ENCODE measurements at regions not wholly inside any gene's neighbourhood (a gene's known extent, or its start where the extent isn't known, plus 50 kb on each side); places are given as distances from the start of the nearest gene placed in this dataset.

DNA sequence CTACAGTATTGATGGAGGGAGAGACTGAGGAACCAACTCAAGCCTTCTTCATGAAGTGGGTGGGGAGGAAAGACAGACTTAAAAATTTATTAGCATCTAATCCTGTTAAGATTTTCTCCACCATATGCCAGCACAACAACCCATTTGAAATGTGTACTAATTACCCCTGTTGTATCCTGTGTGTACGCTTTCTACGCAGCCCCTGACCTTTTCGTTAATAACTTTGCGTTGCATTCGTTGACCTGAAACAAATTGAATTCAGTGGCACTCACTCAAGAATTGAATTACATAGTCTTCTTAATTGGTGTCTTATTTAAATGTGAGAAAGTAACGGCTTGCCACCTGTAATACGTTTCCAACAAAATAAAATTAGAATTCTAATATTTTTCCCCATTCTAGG, 113.9 kb downstream of the LINC00237 start:
- Histone ChIP-seq H2AK5ac (ENCODE audit: low read length, severe bottlenecking) (no peak overlapping the region), H3K4me3 (ENCODE audit: insufficient read depth in 1 of 2, low read depth in 1 of 2, low read length in 2 of 2) (no peak overlapping the region), H3K18ac (ENCODE audit: low read depth in 1 of 2, low read length in 2 of 2) (no peak overlapping the region), H3K4me2 (ENCODE audit: low read length, poor library complexity, severe bottlenecking) (no peak overlapping the region), H3K4ac (ENCODE audit: low read depth in 1 of 2, low read length in 2 of 2) (no peak overlapping the region), H2AFZ (ENCODE audit: low read depth, low read length) (no peak overlapping the region), H3K9me3 (ENCODE audit: control insufficient read depth, low read length) (no peaks in the 10 kb centered on the region), H2BK12ac (ENCODE audit: low read length in 2 of 2) (no peak overlapping the region), H3K27ac (ENCODE audit: low read length, poor library complexity, severe bottlenecking) (no peak overlapping the region), H2BK15ac (ENCODE audit: low read depth, poor library complexity, severe bottlenecking) (no peak overlapping the region), H3K79me1 (replicated peaks; ENCODE audit: low read length, poor library complexity, severe bottlenecking) (no peaks in the 10 kb centered on the region), H3K36me3 (ENCODE audit: control insufficient read depth in 1 of 2, insufficient read depth in 2 of 2, low read depth in 1 of 2, low read length in 2 of 2) (no peaks in the 10 kb centered on the region), H4K91ac (ENCODE audit: low read length) (no peak overlapping the region), H3K14ac (ENCODE audit: low read length in 2 of 2) (no peak overlapping the region), H3K23ac (ENCODE audit: low read length in 2 of 2) (no peak overlapping the region), H3K4me1 (ENCODE audit: control insufficient read depth, insufficient read depth, low read depth, low read length) (no peaks in the 10 kb centered on the region), H3K27me3 (ENCODE audit: control insufficient read depth in 1 of 2, insufficient read depth in 1 of 2, low read length in 2 of 2) (peaks cover 0 to 4% of the 10 kb centered on the region in 2 experiments), H2BK5ac (ENCODE audit: low read depth, low read length, poor library complexity, severe bottlenecking) (no peak overlapping the region), H2BK120ac (ENCODE audit: low read depth, low read length) (no peak overlapping the region), H3K9ac (ENCODE audit: low read length) (no peak overlapping the region), H4K8ac (ENCODE audit: low read length) (no peak overlapping the region)
- no peak for DNase-seq
- 81% methylated on average over 4 of the region's 7 CpGs for WGBS

DNA sequence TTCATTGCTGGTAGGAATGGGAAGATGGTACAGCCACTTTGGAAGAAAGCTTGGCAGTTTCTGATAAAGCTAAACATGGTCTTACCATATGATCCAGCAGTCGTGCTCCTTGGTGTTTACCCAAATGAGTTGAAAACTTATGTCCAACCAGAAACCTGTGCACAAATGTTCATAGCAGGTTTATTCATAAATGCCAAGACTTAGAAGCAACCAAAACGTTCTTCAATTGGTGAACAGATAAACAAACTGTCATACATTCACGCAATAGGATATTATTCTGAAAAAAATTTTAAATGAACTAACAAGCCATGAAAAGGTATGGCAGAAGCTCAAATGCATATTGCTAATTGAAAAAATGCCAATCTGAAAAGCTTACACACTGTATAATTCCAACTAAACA, 117.1 kb downstream of the LINC00237 start:
- no peak overlapping the region for H3K4me3 ChIP-seq (ENCODE audit: insufficient read depth in 1 of 2, low read depth in 1 of 2, low read length in 2 of 2)
- H2BK120ac ChIP-seq (ENCODE audit: low read depth, low read length): no peak overlapping the region
- no peak overlapping the region for H3K23ac ChIP-seq (ENCODE audit: low read length in 2 of 2)
- DNase-seq: no peak
- H2BK15ac ChIP-seq (ENCODE audit: low read depth, poor library complexity, severe bottlenecking): no peak overlapping the region
- H2AFZ ChIP-seq (ENCODE audit: low read depth, low read length): no peak overlapping the region
- H3K9me3 ChIP-seq (ENCODE audit: control insufficient read depth, low read length): no peaks in the 10 kb centered on the region
- no peak overlapping the region for H2BK5ac ChIP-seq (ENCODE audit: low read depth, low read length, poor library complexity, severe bottlenecking)
- no peak overlapping the region for H3K9ac ChIP-seq (ENCODE audit: low read length)
- peaks cover 0 to 4% of the 10 kb centered on the region in 2 experiments for H3K27me3 ChIP-seq (ENCODE audit: control insufficient read depth in 1 of 2, insufficient read depth in 1 of 2, low read length in 2 of 2)
- WGBS: 35% methylated on average over 2 of the region's 3 CpGs
- no peak overlapping the region for H4K8ac ChIP-seq (ENCODE audit: low read length)
- no peak overlapping the region for H3K18ac ChIP-seq (ENCODE audit: low read depth in 1 of 2, low read length in 2 of 2)
- no peaks in the 10 kb centered on the region for H3K36me3 ChIP-seq (ENCODE audit: control insufficient read depth in 1 of 2, insufficient read depth in 2 of 2, low read depth in 1 of 2, low read length in 2 of 2)
- H2AK5ac ChIP-seq (ENCODE audit: low read length, severe bottlenecking): no peak overlapping the region
- no peak overlapping the region for H2BK12ac ChIP-seq (ENCODE audit: low read length in 2 of 2)
- H3K4me2 ChIP-seq (ENCODE audit: low read length, poor library complexity, severe bottlenecking): no peak overlapping the region
- no peaks in the 10 kb centered on the region for H3K79me1 ChIP-seq (replicated peaks; ENCODE audit: low read length, poor library complexity, severe bottlenecking)
- H4K91ac ChIP-seq (ENCODE audit: low read length): no peak overlapping the region
- no peaks in the 10 kb centered on the region for H3K4me1 ChIP-seq (ENCODE audit: control insufficient read depth, insufficient read depth, low read depth, low read length)
- no peak overlapping the region for H3K4ac ChIP-seq (ENCODE audit: low read depth in 1 of 2, low read length in 2 of 2)
- H3K27ac ChIP-seq (ENCODE audit: low read length, poor library complexity, severe bottlenecking): no peak overlapping the region
- H3K14ac ChIP-seq (ENCODE audit: low read length in 2 of 2): no peak overlapping the region

DNA sequence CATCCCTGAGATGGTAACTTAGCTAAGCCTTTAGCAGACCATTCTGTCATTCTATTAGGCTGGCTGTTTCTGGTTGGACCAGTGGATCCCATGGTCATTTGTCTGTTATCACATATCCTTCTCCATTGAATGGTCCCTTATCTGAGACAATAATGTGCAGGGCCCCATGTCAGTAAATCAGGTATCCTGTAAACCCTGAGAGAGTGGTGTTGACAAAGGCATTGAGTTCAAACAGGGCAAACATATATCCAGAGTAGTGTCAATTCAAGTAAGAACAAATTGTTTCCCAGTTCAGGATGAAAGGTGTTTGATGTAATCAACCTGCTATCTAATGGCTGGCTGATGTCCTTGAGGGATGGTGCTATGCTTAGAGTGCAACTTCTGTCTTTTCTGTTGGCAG, 126.2 kb downstream of the LINC00237 start:
- no peak overlapping the region for H3K14ac ChIP-seq (ENCODE audit: low read length in 2 of 2)
- no peak overlapping the region for H4K8ac ChIP-seq (ENCODE audit: low read length)
- no peaks in the 10 kb centered on the region for H3K4me1 ChIP-seq (ENCODE audit: control insufficient read depth, insufficient read depth, low read depth, low read length)

DNA sequence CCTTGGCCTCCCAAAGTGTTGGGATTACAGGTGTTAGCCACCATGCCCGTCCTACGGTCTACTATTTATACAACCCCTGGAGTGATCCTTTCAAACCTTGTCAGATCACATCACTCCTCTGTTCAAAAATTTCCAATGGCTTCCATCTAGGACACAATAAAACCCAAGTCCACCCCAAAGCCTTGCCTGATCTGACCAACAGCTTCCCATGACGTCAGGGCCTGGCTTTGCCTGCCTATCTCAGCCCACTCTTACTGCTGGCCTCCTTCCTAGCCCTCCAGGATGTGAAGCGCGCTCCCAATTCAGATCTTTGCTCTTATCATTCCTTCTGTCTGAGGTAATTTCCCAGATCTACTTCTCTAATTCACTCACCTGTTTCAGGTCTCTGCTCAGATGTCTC, 128.4 kb downstream of the LINC00237 start:
- H4K91ac ChIP-seq (ENCODE audit: low read length): no peak overlapping the region
- no peak overlapping the region for H2BK12ac ChIP-seq (ENCODE audit: low read length in 2 of 2)
- H3K9me3 ChIP-seq (ENCODE audit: control insufficient read depth, low read length): peaks cover 3% of the 10 kb centered on the region
- no peak overlapping the region for H3K4me2 ChIP-seq (ENCODE audit: low read length, poor library complexity, severe bottlenecking)
- H3K23ac ChIP-seq (ENCODE audit: low read length in 2 of 2): no peak overlapping the region
- H3K9ac ChIP-seq (ENCODE audit: low read length): no peak overlapping the region
- H2AK5ac ChIP-seq (ENCODE audit: low read length, severe bottlenecking): no peak overlapping the region
- WGBS: 80% methylated on average over 5 of the region's 5 CpGs
- H3K14ac ChIP-seq (ENCODE audit: low read length in 2 of 2): no peak overlapping the region
- no peak for DNase-seq
- no peak overlapping the region for H2BK5ac ChIP-seq (ENCODE audit: low read depth, low read length, poor library complexity, severe bottlenecking)
- no peaks in the 10 kb centered on the region for H3K4me1 ChIP-seq (ENCODE audit: control insufficient read depth, insufficient read depth, low read depth, low read length)
- no peak overlapping the region for H3K18ac ChIP-seq (ENCODE audit: low read depth in 1 of 2, low read length in 2 of 2)
- H2BK15ac ChIP-seq (ENCODE audit: low read depth, poor library complexity, severe bottlenecking): no peak overlapping the region
- no peak overlapping the region for H4K8ac ChIP-seq (ENCODE audit: low read length)
- no peak overlapping the region for H2AFZ ChIP-seq (ENCODE audit: low read depth, low read length)
- no peak overlapping the region for H3K4me3 ChIP-seq (ENCODE audit: insufficient read depth in 1 of 2, low read depth in 1 of 2, low read length in 2 of 2)
- no peaks in the 10 kb centered on the region for H3K27me3 ChIP-seq (ENCODE audit: control insufficient read depth in 1 of 2, insufficient read depth in 1 of 2, low read length in 2 of 2)
- no peak overlapping the region for H3K27ac ChIP-seq (ENCODE audit: low read length, poor library complexity, severe bottlenecking)
- H3K4ac ChIP-seq (ENCODE audit: low read depth in 1 of 2, low read length in 2 of 2): no peak overlapping the region
- no peak overlapping the region for H2BK120ac ChIP-seq (ENCODE audit: low read depth, low read length)
- no peaks in the 10 kb centered on the region for H3K79me1 ChIP-seq (replicated peaks; ENCODE audit: low read length, poor library complexity, severe bottlenecking)
- no peaks in the 10 kb centered on the region for H3K36me3 ChIP-seq (ENCODE audit: control insufficient read depth in 1 of 2, insufficient read depth in 2 of 2, low read depth in 1 of 2, low read length in 2 of 2)

More for the DNA sequence above, 126.2 kb downstream of the LINC00237 start:
- no peak overlapping the region for H4K91ac ChIP-seq (ENCODE audit: low read length)
- no peak overlapping the region for H2AK5ac ChIP-seq (ENCODE audit: low read length, severe bottlenecking)
- H3K18ac ChIP-seq (ENCODE audit: low read depth in 1 of 2, low read length in 2 of 2): no peak overlapping the region
- no peak overlapping the region for H2BK15ac ChIP-seq (ENCODE audit: low read depth, poor library complexity, severe bottlenecking)
- no peak overlapping the region for H3K9ac ChIP-seq (ENCODE audit: low read length)
- no peak overlapping the region for H2BK5ac ChIP-seq (ENCODE audit: low read depth, low read length, poor library complexity, severe bottlenecking)
- H3K27me3 ChIP-seq (ENCODE audit: control insufficient read depth in 1 of 2, insufficient read depth in 1 of 2, low read length in 2 of 2): no peaks in the 10 kb centered on the region
- H3K79me1 ChIP-seq (replicated peaks; ENCODE audit: low read length, poor library complexity, severe bottlenecking): no peaks in the 10 kb centered on the region
- no peak overlapping the region for H3K4me3 ChIP-seq (ENCODE audit: insufficient read depth in 1 of 2, low read depth in 1 of 2, low read length in 2 of 2)
- no peak overlapping the region for H3K4ac ChIP-seq (ENCODE audit: low read depth in 1 of 2, low read length in 2 of 2)
- H3K4me2 ChIP-seq (ENCODE audit: low read length, poor library complexity, severe bottlenecking): no peak overlapping the region
- H3K27ac ChIP-seq (ENCODE audit: low read length, poor library complexity, severe bottlenecking): no peak overlapping the region
- peaks cover 3% of the 10 kb centered on the region for H3K9me3 ChIP-seq (ENCODE audit: control insufficient read depth, low read length)
- no peak overlapping the region for H2BK12ac ChIP-seq (ENCODE audit: low read length in 2 of 2)
- H3K36me3 ChIP-seq (ENCODE audit: control insufficient read depth in 1 of 2, insufficient read depth in 2 of 2, low read depth in 1 of 2, low read length in 2 of 2): no peaks in the 10 kb centered on the region
- no peak overlapping the region for H2AFZ ChIP-seq (ENCODE audit: low read depth, low read length)
- H2BK120ac ChIP-seq (ENCODE audit: low read depth, low read length): no peak overlapping the region
- DNase-seq: no peak
- H3K23ac ChIP-seq (ENCODE audit: low read length in 2 of 2): no peak overlapping the region

Data from mesenchymal stem cell (in vitro differentiated cells and primary cell).